ENCODE measurements at regions not wholly inside any gene's neighbourhood (a gene's known extent, or its start where the extent isn't known, plus 50 kb on each side); places are given as distances from the start of the nearest gene placed in this dataset.

DNA sequence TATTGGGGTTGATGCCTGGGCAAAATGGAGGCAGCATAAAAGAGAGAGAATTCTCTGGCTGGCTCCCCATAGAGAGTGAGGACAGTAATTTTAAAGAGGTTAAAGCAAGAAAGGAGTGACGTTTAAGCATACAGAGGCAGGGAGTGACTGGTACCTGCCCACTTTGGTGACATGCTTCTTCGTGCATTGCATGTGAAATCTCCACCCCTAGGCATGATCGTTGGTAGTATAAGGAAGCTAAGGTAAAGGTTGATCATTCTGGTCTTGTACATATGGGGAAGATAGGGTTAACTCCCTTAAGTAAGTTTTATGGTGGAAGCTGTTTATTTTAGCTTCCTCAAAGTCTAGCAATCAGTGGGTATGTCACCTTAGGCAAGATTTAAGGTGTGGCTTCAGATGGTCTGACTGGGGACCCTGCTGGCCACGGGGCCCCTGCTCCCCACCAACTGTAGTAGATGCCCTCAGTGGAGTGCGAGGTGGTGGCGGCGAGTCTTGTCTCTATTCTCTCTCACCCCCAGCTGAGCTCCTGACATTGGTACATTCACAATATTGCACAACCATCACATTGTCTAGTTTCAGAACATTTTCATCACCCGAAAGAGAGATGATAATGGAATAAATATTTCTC is 797.5 kb upstream of the SPRY2 start:
- no peaks in the 10 kb centered on the region for H3K4me1 ChIP-seq
- no peaks in the 10 kb centered on the region for H3K27me3 ChIP-seq
- no peaks in the 10 kb centered on the region for H3K9me3 ChIP-seq
- H3K36me3 ChIP-seq: no peaks in the 10 kb centered on the region
- DNase-seq (ENCODE audit: low spot score): no peak
- H3K4me3 ChIP-seq: no peak overlapping the region
- H3K27ac ChIP-seq: no peak overlapping the region
- TF ChIP-seq, protein P1, sequence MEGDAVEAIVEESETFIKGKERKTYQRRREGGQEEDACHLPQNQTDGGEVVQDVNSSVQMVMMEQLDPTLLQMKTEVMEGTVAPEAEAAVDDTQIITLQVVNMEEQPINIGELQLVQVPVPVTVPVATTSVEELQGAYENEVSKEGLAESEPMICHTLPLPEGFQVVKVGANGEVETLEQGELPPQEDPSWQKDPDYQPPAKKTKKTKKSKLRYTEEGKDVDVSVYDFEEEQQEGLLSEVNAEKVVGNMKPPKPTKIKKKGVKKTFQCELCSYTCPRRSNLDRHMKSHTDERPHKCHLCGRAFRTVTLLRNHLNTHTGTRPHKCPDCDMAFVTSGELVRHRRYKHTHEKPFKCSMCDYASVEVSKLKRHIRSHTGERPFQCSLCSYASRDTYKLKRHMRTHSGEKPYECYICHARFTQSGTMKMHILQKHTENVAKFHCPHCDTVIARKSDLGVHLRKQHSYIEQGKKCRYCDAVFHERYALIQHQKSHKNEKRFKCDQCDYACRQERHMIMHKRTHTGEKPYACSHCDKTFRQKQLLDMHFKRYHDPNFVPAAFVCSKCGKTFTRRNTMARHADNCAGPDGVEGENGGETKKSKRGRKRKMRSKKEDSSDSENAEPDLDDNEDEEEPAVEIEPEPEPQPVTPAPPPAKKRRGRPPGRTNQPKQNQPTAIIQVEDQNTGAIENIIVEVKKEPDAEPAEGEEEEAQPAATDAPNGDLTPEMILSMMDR (IDR thresholded peaks at IDR 0.05): no peak

DNA sequence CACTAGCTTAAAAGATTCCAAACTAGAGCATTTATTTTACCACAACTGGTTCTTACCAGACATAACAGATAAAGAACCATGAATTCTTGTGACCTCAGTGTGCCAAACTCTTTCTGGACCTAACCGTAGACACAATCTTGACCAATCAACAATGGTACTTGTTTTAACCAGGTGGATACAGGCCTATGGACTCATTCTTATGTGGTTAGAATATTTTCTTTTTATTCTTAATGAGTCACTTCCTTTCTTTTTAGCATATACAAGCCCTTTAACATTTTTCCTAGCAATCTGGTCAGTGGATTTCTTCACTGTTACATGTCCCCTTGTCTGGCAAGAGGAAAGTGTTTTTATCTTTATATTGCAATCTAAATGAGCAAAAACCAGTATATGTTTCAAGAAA is 792.1 kb upstream of the SPRY2 start:
- Histone ChIP-seq H3K36me3 (no peaks in the 10 kb centered on the region), H3K9me3 (no peaks in the 10 kb centered on the region), H3K27ac (no peak overlapping the region), H3K4me3 (no peak overlapping the region), H3K4me1 (no peaks in the 10 kb centered on the region), H3K27me3 (no peaks in the 10 kb centered on the region)
- DNase-seq (ENCODE audit: low spot score): no peak
- TF ChIP-seq, protein P1 (IDR thresholded peaks at IDR 0.05): no peak

DNA sequence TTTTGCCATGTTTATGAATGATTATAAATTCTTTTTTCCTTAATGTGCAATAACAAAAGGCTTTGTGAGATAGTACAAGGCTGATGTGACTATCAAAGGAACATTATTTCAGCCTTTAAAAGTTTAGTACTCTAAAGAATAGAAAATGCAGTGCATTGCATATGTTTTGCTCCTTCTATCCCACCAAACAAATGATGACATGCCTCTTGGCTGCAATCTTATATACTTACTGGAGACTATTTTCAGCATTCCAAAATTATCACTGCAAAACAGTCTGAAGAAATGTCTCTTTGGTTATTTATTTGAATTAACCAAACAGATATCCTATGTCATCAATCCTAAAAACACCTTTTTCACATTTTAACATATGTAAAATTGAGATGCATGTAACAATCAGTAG is 776.5 kb upstream of the SPRY2 start:
- DNase-seq (ENCODE audit: low spot score): no peak
- Histone ChIP-seq H3K27me3 (no peaks in the 10 kb centered on the region), H3K27ac (no peak overlapping the region), H3K4me1 (no peaks in the 10 kb centered on the region), H3K4me3 (no peak overlapping the region), H3K9me3 (no peaks in the 10 kb centered on the region), H3K36me3 (no peaks in the 10 kb centered on the region)
- TF ChIP-seq, protein P1 (IDR thresholded peaks at IDR 0.05): no peak

DNA sequence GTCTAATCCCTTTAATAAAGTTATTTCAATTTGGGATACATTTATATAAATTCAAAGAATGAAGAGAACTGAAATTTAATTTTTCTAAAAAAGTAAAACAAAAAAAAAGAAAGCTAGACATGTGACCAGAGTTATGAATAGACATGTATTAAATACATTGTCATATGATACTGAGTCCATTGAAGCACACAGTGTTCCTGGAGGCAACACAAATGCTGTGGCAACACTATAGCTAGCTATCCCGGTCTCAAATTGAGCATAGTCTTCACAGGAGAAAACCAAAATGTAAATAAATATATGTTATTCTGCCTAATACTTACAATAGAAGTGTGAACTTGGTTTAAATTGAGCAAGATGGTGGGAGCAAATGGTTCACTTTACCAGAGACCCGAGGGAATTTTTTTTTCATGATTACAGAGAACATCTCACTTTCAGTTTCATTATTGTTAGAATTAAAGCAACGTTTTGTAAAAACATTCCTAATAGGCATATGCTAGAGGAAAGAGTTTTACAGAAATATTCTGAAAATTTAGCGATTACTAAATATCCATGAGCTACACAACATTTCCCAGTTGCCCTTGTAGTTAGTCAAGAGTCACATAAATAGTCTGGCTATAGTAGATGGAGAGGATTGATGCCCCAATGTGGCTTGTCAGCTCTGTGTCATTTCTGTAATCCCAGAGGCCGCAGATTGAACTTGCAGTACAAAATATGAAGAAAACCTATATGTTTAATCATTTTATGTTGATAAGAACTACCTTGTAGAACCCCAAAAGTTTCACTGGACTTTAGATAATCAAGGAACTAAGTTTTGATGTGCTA is 775.7 kb upstream of the SPRY2 start:
- DNase-seq (ENCODE audit: low spot score): no peak
- H3K9me3 ChIP-seq: no peaks in the 10 kb centered on the region
- no peak overlapping the region for H3K27ac ChIP-seq
- no peaks in the 10 kb centered on the region for H3K36me3 ChIP-seq
- no peaks in the 10 kb centered on the region for H3K27me3 ChIP-seq
- no peaks in the 10 kb centered on the region for H3K4me1 ChIP-seq
- no peak overlapping the region for H3K4me3 ChIP-seq
- TF ChIP-seq, protein P1 (IDR thresholded peaks at IDR 0.05): no peak

DNA sequence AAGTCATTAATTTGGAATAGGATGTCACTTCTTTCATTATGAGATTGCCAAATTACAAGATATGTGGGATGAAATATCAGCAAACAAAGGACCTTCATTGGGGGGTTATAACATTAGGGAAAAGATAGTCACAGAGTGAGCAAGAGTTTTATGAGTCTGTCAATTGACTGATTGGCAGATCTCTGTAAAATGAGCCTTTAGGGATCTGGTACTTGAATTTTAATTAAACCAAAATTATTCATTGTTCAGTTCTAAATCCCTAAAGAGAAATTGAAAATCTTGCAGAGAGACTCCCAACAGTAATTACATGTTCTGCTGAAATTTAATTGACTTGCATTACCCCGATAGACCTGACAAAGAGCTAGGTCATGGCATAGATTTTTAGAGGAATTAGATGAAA is 768.1 kb upstream of the SPRY2 start:
- no peaks in the 10 kb centered on the region for H3K4me1 ChIP-seq
- H3K9me3 ChIP-seq: no peaks in the 10 kb centered on the region
- H3K36me3 ChIP-seq: no peaks in the 10 kb centered on the region
- TF ChIP-seq, protein P1 (IDR thresholded peaks at IDR 0.05): no peak
- DNase-seq (ENCODE audit: low spot score): no peak
- no peaks in the 10 kb centered on the region for H3K27me3 ChIP-seq
- H3K27ac ChIP-seq: no peak overlapping the region
- no peak overlapping the region for H3K4me3 ChIP-seq
